GM12873 (cell line): ENCODE measurements at regions not wholly inside any gene's neighbourhood (a gene's known extent, or its start where the extent isn't known, plus 50 kb on each side); places are given as distances from the start of the nearest gene placed in this dataset.

Experiments used
- TF ChIP-seq, protein P1 (sequence below): IDR thresholded peaks from 2 replicates; pipeline ENCODE4 v1.5.1; 2012; ENCODE audit warnings: low read depth, mild to moderate bottlenecking, moderate library complexity, low read length, control low read depth; ENCODE audit not compliant: insufficient read depth; ENCODE audit errors: missing control alignments

DNA sequence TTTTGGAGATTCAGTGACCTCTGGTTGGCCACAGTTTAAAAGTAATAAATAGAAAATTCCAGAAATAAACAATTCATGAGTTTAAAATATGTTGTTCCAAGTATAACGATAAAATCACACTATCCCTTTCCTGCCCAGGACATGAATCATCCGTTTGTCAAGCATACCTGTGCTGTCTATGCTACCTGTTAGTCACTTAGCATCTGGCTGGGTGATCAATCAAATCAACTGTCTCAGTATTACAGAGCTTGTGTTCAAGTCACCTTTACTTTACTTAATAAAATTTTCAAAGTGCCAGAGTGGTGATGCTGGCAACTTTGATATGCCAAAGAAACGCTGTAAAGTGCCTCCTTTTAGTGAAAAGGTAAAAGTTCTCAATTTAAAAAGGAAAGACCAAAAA is 979.5 kb upstream of the NDST4 start:
- TF ChIP-seq, protein P1, sequence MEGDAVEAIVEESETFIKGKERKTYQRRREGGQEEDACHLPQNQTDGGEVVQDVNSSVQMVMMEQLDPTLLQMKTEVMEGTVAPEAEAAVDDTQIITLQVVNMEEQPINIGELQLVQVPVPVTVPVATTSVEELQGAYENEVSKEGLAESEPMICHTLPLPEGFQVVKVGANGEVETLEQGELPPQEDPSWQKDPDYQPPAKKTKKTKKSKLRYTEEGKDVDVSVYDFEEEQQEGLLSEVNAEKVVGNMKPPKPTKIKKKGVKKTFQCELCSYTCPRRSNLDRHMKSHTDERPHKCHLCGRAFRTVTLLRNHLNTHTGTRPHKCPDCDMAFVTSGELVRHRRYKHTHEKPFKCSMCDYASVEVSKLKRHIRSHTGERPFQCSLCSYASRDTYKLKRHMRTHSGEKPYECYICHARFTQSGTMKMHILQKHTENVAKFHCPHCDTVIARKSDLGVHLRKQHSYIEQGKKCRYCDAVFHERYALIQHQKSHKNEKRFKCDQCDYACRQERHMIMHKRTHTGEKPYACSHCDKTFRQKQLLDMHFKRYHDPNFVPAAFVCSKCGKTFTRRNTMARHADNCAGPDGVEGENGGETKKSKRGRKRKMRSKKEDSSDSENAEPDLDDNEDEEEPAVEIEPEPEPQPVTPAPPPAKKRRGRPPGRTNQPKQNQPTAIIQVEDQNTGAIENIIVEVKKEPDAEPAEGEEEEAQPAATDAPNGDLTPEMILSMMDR = no peak

DNA sequence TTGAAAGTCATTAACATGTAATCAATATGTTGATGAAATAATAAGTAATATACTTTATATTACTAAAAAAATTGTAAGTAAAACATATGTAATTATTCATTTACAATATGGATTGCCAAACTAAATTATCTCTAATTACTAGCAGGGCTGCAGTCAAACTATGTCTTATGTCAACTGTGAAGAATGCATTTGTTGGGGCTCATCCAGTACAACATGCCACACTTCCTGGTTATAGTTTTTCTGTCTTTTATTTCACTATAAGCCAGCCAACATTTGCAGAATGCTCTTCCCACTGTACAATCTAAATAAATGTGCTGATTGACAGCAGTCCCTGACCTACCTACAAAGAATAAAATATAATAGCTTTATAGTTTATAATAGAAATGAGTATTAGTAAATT is 975.4 kb upstream of the NDST4 start:
- TF ChIP-seq, protein P1 = no peak

DNA sequence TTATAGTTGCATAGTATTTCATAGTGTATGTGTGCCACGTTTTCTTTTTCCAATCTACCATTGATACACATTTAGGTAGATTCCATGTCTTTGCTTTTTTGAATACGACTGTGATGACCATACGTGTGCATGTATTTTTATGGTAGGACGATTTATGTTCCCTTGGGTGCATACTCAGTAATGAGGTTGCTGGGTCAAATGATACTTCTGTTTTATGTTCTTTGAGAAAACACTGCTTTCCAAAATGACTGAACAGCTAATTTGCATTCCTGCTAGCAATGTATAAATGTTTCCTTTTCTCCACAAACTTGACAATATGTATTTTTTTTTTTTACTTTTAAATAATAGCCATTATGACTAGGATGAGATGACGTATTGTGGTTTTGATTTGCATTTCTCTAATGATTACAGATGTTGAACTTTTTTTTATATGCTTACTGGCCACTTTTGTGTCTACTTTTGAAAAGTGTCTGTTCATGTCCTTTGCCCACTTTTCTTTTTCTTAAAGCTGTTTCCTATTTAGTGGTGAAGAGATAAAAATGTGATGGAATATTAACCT is 969.5 kb upstream of the NDST4 start:
- TF ChIP-seq, protein P1 = no peak

DNA sequence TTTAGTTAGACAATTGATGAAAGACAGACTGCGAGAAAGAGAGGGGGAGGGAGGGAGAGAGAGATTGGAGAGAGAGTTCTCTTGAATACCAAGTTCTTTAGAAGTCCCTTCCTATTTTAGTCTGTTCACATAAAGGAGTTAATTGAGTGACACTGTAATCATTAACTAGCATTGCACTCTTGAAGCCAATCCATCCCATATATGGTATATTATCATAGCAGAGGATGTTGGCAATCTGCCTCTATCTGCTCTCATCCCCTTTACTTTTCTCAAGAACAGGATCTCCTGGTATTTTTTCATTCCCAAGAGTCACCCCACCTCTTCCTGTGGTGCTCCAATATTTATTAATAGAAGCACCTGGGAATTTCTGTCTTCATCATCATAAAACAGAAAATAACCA is 959.6 kb upstream of the NDST4 start:
- TF ChIP-seq, protein P1 = no peak

DNA sequence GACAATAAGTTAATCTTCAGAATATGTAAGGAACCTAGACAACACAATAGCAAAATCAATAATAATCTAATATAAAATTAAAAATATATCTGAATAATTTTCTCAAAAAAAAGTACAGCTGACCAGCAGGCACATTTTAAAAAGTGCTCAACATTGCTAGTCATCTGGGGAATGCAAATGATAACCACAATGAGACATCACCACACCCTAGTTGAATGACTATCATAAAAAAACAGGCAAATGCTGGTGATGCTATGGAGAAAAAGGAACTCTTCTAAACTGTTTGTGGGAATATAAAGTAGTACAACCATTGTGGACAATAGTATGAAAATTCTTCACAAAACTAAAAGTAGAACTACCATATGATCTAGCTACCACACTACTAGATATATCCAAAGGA is 956.9 kb upstream of the NDST4 start:
- TF ChIP-seq, protein P1 = no peak

DNA sequence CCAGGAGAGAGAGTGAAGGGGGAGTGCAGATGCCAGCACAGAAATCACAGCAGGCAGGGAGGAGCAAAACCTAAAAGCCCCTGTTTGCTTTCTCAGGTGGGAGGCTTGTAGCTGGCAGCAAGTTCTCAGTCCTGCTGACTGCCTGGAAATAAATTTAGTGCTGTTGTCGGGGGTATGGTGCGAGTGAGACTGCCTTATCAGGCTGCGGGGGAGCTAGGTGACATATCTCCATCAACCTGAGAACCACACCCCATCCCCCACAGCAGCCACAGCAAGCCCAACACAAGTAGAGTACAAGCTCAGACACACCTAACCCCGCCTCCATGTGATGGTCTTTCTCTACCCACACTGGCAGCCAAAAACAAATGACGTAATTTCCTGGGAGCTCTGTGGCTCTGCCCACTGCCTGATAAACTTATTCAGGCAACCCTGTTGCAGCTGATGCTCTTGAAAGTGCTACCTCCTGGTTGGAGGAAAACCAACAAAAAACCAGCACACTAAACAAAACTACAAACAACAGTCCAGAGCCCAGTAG is 953.4 kb upstream of the NDST4 start:
- TF ChIP-seq, protein P1 = no peak

DNA sequence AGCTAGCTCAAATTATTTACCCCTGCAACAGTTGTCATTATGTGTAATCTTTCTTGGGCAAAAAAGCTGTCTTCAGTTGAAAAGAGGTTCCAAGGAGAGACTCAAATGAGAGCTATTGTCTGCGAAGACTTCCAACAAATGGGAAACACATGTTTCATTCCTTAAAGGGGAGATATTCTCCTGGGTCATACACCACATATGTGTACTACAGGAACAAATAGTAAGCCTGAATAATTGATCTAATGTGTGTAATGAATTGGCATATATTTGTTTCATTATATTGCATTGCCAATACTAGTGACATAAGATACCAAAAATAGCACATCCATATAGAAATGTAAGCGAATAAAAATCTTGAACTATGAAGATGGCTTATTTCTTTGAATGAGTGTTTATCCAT is 950.9 kb upstream of the NDST4 start:
- TF ChIP-seq, protein P1 = no peak
